ENCODE measurements at regions not wholly inside any gene's neighbourhood (a gene's known extent, or its start where the extent isn't known, plus 50 kb on each side); places are given as distances from the start of the nearest gene placed in this dataset.
A peak's percentile ranks its signal among the peaks of the same experiment; 100 is the strongest.
"Not testable (repeated sequence)": the region's sequence is repeated elsewhere in the genome, so short reads cannot be mapped to it uniquely, and the experiment has no call there.

- no peak for DNase-seq
Observed at GRCh38 chr10:128178302-128178958, 52.2 kb upstream of the MKI67 start.

GRCh38 chr10:128180843-128181242, 54.6 kb upstream of the MKI67 start:
- no peak for DNase-seq

- no peak for DNase-seq
Observed at GRCh38 chr10:128185627-128186026, 59.4 kb upstream of the MKI67 start.

- DNase-seq: no peak
Observed at GRCh38 chr10:128186959-128187787, 61.0 kb upstream of the MKI67 start.

- no peak for DNase-seq
Observed at GRCh38 chr10:128187788-128188185, 61.6 kb upstream of the MKI67 start.

- DNase-seq: no peak
Observed at GRCh38 chr10:128189176-128189575, 63.0 kb upstream of the MKI67 start.

- no peak for DNase-seq
Observed at GRCh38 chr10:128191847-128192246, 65.6 kb upstream of the MKI67 start.

- not testable (repeated sequence) for DNase-seq
Observed at GRCh38 chr10:128201826-128202225, 75.6 kb upstream of the MKI67 start.

- DNase-seq: no peak
Observed at GRCh38 chr10:128203028-128203427, 76.8 kb upstream of the MKI67 start.

- not testable (repeated sequence) for DNase-seq
Observed at GRCh38 chr10:128205591-128205990, 79.4 kb upstream of the MKI67 start.

GRCh38 chr10:128206676-128207075, 80.5 kb upstream of the MKI67 start:
- no peak for DNase-seq

GRCh38 chr10:128209862-128210214, 83.6 kb upstream of the MKI67 start:
- DNase-seq: no peak

GRCh38 chr10:128210215-128211063, 84.2 kb upstream of the MKI67 start:
- DNase-seq: no peak

- DNase-seq: no peak
Observed at GRCh38 chr10:128211064-128211504, 84.9 kb upstream of the MKI67 start.

GRCh38 chr10:128211953-128212727, 85.9 kb upstream of the MKI67 start:
- DNase-seq: peak; percentile 73

- DNase-seq: no peak
Observed at GRCh38 chr10:128213156-128213555, 86.9 kb upstream of the MKI67 start.

- no peak for DNase-seq
Observed at GRCh38 chr10:128215733-128216132, 89.5 kb upstream of the MKI67 start.

GRCh38 chr10:128217136-128217535, 90.9 kb upstream of the MKI67 start:
- no peak for DNase-seq

GRCh38 chr10:128218161-128218560, 91.9 kb upstream of the MKI67 start:
- DNase-seq: no peak

- no peak for DNase-seq
Observed at GRCh38 chr10:128219295-128219694, 93.1 kb upstream of the MKI67 start.

- no peak for DNase-seq
Observed at GRCh38 chr10:128220021-128220420, 93.8 kb upstream of the MKI67 start.

GRCh38 chr10:128221117-128221516, 94.9 kb upstream of the MKI67 start:
- no peak for DNase-seq

- DNase-seq: no peak
Observed at GRCh38 chr10:128221807-128222206, 95.6 kb upstream of the MKI67 start.
